HepG2 (cell line): ENCODE measurements at regions not wholly inside any gene's neighbourhood (a gene's known extent, or its start where the extent isn't known, plus 50 kb on each side); places are given as distances from the start of the nearest gene placed in this dataset.

Experiments used
- ATAC-seq: fragments of 200-7000 bp; cut with Tn5 transposase; 3 replicates; pipeline ENCODE4 v1.9.1; 2020; ENCODE audit warnings: mild to moderate bottlenecking, moderate library complexity
- BruUV-seq: library from RNA; stranded (reverse); fragments of 400-500 nt; replicated peaks from 2 replicates; lab custom pipeline; 2021; lab: Mats Ljungman, UMichigan
- CTCF ChIA-PET: fragments of 300-600 bp; formaldehyde crosslinking; extraction: SDS; loops from one replicate; lab custom pipeline; 2021; ENCODE audit warnings: low total read pairs, inconsistent platforms, low intra/inter-chr PET ratio; lab: Yijun Ruan, JAX
- POLR2A ChIA-PET: fragments of 350-600 bp; sonication (Branson Sonifier 250); formaldehyde crosslinking; loops from one replicate; lab custom pipeline; 2020; ENCODE audit warnings: antibody characterized with exemption, inconsistent platforms; lab: Yijun Ruan, JAX
- DNase-seq: peaks from one replicate; pipeline ENCODE4 v3.0.0-alpha.2; 2015; ENCODE audit warnings: low spot score
- FAIRE-seq: peaks from 3 replicates; lab custom pipeline; 2011; peaks lifted over from hg19 to GRCh38; lab: Jason Lieb, UNC
- H2AFZ ChIP-seq: one replicate; pipeline ENCODE4 v1.6.1; 2011; ENCODE audit warnings: low read length, inconsistent platforms
- H3K27ac ChIP-seq: fragments of 300-600 bp; 3 replicates; pipeline ENCODE4 v1.8.0; 2011; ENCODE audit warnings: mixed run types, mild to moderate bottlenecking, mixed read lengths, low read length, inconsistent platforms; ENCODE audit not compliant: insufficient read depth; ENCODE audit errors: extremely low read length
- H3K27me3 ChIP-seq, 2 experiments: fragments of 200-600 bp in 1 of 2; 2 replicates in 1 of 2; 3 replicates in 1 of 2; pipeline versions ENCODE4 v1.6.0 to v1.8.0; 2011; ENCODE audit warnings: low read length in 2 of 2, mild to moderate bottlenecking in 2 of 2, moderate library complexity in 2 of 2, inconsistent platforms in 1 of 2; ENCODE audit not compliant: insufficient read depth in 2 of 2, control insufficient read depth in 1 of 2
- H3K36me3 ChIP-seq, 2 experiments: fragments of 200-600 bp in 1 of 2; replicated peaks in 1 of 2; 2 replicates in 1 of 2; 3 replicates in 1 of 2; pipeline versions ENCODE4 v1.5.1 to v1.8.0; 2011; ENCODE audit warnings: low read length in 2 of 2, inconsistent platforms in 1 of 2; ENCODE audit not compliant: insufficient read depth in 2 of 2, control insufficient read depth in 1 of 2
- H3K4me1 ChIP-seq: 2 replicates; pipeline ENCODE4 v1.5.1; 2012; ENCODE audit warnings: low read length, inconsistent platforms; ENCODE audit not compliant: insufficient read depth
- H3K4me2 ChIP-seq: 2 replicates; pipeline ENCODE4 v1.6.0; 2011; ENCODE audit warnings: low read depth, low read length, inconsistent platforms
- H3K4me3 ChIP-seq, 3 experiments: fragments of 200-600 bp in 1 of 3; sonication (generic), shearing (Covaris generic) in 1 of 3; replicated peaks in 1 of 3; 2 replicates each; pipeline ENCODE4 v1.5.1; 2011 to 2016; ENCODE audit warnings: low read length in 3 of 3, inconsistent platforms in 2 of 3, low read depth in 2 of 3, mild to moderate bottlenecking in 2 of 3, control low read depth in 1 of 3, mixed read lengths in 1 of 3; ENCODE audit not compliant: insufficient read depth in 1 of 3
- H3K79me2 ChIP-seq: one replicate; pipeline ENCODE4 v1.6.1; 2011; ENCODE audit warnings: low read length, inconsistent platforms; ENCODE audit not compliant: insufficient read depth
- H3K9ac ChIP-seq: 2 replicates; pipeline ENCODE4 v1.6.0; 2011; ENCODE audit warnings: mild to moderate bottlenecking, low read depth, low read length, inconsistent platforms; ENCODE audit not compliant: insufficient read depth
- H3K9me3 ChIP-seq: 2 replicates; pipeline ENCODE4 v1.5.1; 2012; ENCODE audit warnings: mild to moderate bottlenecking, low read length
- H4K20me1 ChIP-seq: 2 replicates; pipeline ENCODE4 v1.6.0; 2011; ENCODE audit warnings: inconsistent platforms, mild to moderate bottlenecking, low read length, moderate library complexity; ENCODE audit not compliant: insufficient read depth
- ARID3A ChIP-seq: IDR thresholded peaks from 2 replicates; pipeline ENCODE4 v1.6.1; 2012; ENCODE audit warnings: low read depth, low read length, improper control_type of control experiment
- GLI4 ChIP-seq: sonication (generic); formaldehyde crosslinking; IDR thresholded peaks from 2 replicates; pipeline ENCODE4 v1.5.1; 2020; ENCODE audit warnings: missing genetic modification reagents, mild to moderate bottlenecking, moderate library complexity, borderline replicate concordance
- HNF4G ChIP-seq, 2 experiments: sonication (generic) in 1 of 2; formaldehyde crosslinking in 1 of 2; IDR thresholded peaks; 2 replicates each; pipeline versions ENCODE4 v1.4.0 to v1.6.1; 2011 to 2020; ENCODE audit warnings: borderline replicate concordance in 2 of 2, low read depth in 2 of 2, mild to moderate bottlenecking in 2 of 2, low read length in 1 of 2, missing genetic modification reagents in 1 of 2, moderate library complexity in 1 of 2
- HOXD1 ChIP-seq: sonication (generic); formaldehyde crosslinking; IDR thresholded peaks from 2 replicates; pipeline ENCODE4 v1.5.0; 2020; ENCODE audit warnings: missing genetic modification reagents
- KDM4B ChIP-seq: sonication (generic); formaldehyde crosslinking; IDR thresholded peaks from 2 replicates; pipeline ENCODE4 v1.4.0; 2020; ENCODE audit warnings: missing genetic modification reagents
- NFIC ChIP-seq: IDR thresholded peaks from 2 replicates; pipeline ENCODE4 v1.6.1; 2012; ENCODE audit warnings: mild to moderate bottlenecking, low read length, inconsistent platforms
- PTBP1 ChIP-seq: fragments of 200-400 bp; formaldehyde crosslinking; IDR thresholded peaks from 2 replicates; pipeline ENCODE4 v1.6.1; 2018; ENCODE audit warnings: low read length, low read depth; ENCODE audit not compliant: poor library complexity, severe bottlenecking
- ZBED4 ChIP-seq: sonication (generic); formaldehyde crosslinking; IDR thresholded peaks from 2 replicates; pipeline ENCODE4 v1.4.0; 2020; ENCODE audit warnings: missing genetic modification reagents, borderline replicate concordance
- ZBTB3 ChIP-seq: sonication (generic); formaldehyde crosslinking; IDR thresholded peaks from 2 replicates; pipeline ENCODE4 v1.4.0; 2020; ENCODE audit warnings: low read depth, mild to moderate bottlenecking, moderate library complexity, missing genetic modification reagents, borderline replicate concordance
- ZBTB34 ChIP-seq: sonication (generic); formaldehyde crosslinking; IDR thresholded peaks from 2 replicates; pipeline ENCODE4 v1.8.0; 2022; ENCODE audit warnings: mild to moderate bottlenecking, missing genetic modification reagents
- ZNF101 ChIP-seq: sonication (generic); formaldehyde crosslinking; IDR thresholded peaks from 2 replicates; pipeline ENCODE4 v1.4.0; 2020; ENCODE audit warnings: mild to moderate bottlenecking, low read depth, missing genetic modification reagents, borderline replicate concordance
- ZNF263 ChIP-seq: sonication (generic); formaldehyde crosslinking; IDR thresholded peaks from 2 replicates; pipeline ENCODE4 v1.4.0; 2020; ENCODE audit warnings: missing genetic modification reagents
- ZNF503 ChIP-seq: sonication (generic); formaldehyde crosslinking; IDR thresholded peaks from 2 replicates; pipeline ENCODE4 v1.4.0; 2020; ENCODE audit warnings: missing genetic modification reagents
- ZSCAN25 ChIP-seq: sonication (generic); formaldehyde crosslinking; IDR thresholded peaks from 2 replicates; pipeline ENCODE4 v1.8.0; 2022; ENCODE audit warnings: mild to moderate bottlenecking, missing genetic modification reagents
- WGBS: methylation state at CpG from one replicate; pipeline ENCODE4 v1.1.6; 2017; ENCODE audit warnings: low lambda C conversion rate; 5-methylcytosine and 5-hydroxymethylcytosine counted together
- in situ Hi-C: cut with HindIII; loops from 2 replicates; pipeline ENCODE4 v1.10.0; 2017; ENCODE audit warnings: low pct_unique_long_range_greater_than_20kb; ENCODE audit not compliant: extremely low pct_ligation_motif_present
- intact Hi-C: fragments of 100-400 bp; cut with micrococcal nuclease; formaldehyde crosslinking; loops from one replicate; pipeline ENCODE4 v1.10.0; 2022; ENCODE audit not compliant: unreplicated experiment

- TF ChIP-seq ARID3A, result no peak
- no peak for TF ChIP-seq ZNF503 (CRISPR knock-in tag)
These were observed 304.4 kb downstream of the DHX15 start (continued) for GRCh38 chr4:24279911-24280375.

- DNase-seq (no peak), FAIRE-seq (no peak), ATAC-seq (no peak)
- Histone ChIP-seq H3K9ac (no peak overlapping the region), H3K4me1 (no peaks in the 10 kb centered on the region), H3K36me3 (no peaks in the 10 kb centered on the region), H3K27me3 (no peaks in the 10 kb centered on the region), H4K20me1 (no peaks in the 10 kb centered on the region), H3K9me3 (no peaks in the 10 kb centered on the region), H3K4me2 (no peak overlapping the region), H3K27ac (no peak overlapping the region), H3K4me3 (no peak overlapping the region), H3K79me2 (no peaks in the 10 kb centered on the region), H2AFZ (no peak overlapping the region)
- ChIA-PET CTCF (no interaction called here), POLR2A (no interaction called here)
- intact Hi-C loops (no loop called here), in situ Hi-C loops (no loop called here)
- no TSS peak for BruUV-seq
- WGBS, result 44% methylated on average over 8 of the region's 8 CpGs
- TF ChIP-seq ZBTB3 (CRISPR knock-in tag), result no peak
- TF ChIP-seq ZNF101 (CRISPR knock-in tag), result no peak
- TF ChIP-seq ZBTB34 (CRISPR knock-in tag), result no peak
- TF ChIP-seq HNF4G (IDR thresholded peaks at IDR 0.05; ENCODE audit: borderline replicate concordance, low read depth, low read length), result no peak
- TF ChIP-seq HNF4G (CRISPR knock-in tag; IDR thresholded peaks at IDR 0.05; ENCODE audit: borderline replicate concordance, low read depth), result no peak
- no peak for TF ChIP-seq KDM4B
- TF ChIP-seq HOXD1 (CRISPR knock-in tag), result no peak
- no peak for TF ChIP-seq GLI4 (CRISPR knock-in tag)
- TF ChIP-seq ZNF263 (CRISPR knock-in tag), result no peak
- TF ChIP-seq ZSCAN25 (CRISPR knock-in tag), result no peak
- TF ChIP-seq NFIC, result no peak
- TF ChIP-seq PTBP1, result no peak
- no peak for TF ChIP-seq ZBED4 (CRISPR knock-in tag)
These were observed 304.9 kb downstream of the DHX15 start for GRCh38 chr4:24279469-24279868.
